ENCODE measurements at regions not wholly inside any gene's neighbourhood (a gene's known extent, or its start where the extent isn't known, plus 50 kb on each side); places are given as distances from the start of the nearest gene placed in this dataset.
"Not testable (repeated sequence)": the region's sequence is repeated elsewhere in the genome, so short reads cannot be mapped to it uniquely, and the experiment has no call there.

- H3K27me3 ChIP-seq (ENCODE audit: low read length): 0 out of 2 replicates have a peak, but pooled peaks cover 3% of the 10 kb centered on the region
Measured at GRCh38 chr5:163162645-163163044, 274.8 kb upstream of the CCNG1 start.

GRCh38 chr5:163163858-163164257 lies 273.5 kb upstream of the CCNG1 start:
- Histone ChIP-seq H3K9me2 (replicated peaks; ENCODE audit: insufficient read depth, low read length) (no peaks in the 10 kb centered on the region), H2AFZ (ENCODE audit: low read depth, low read length, severe bottlenecking) (no peak overlapping the region), H3K9me3 (ENCODE audit: insufficient read depth, low read length) (no peaks in the 10 kb centered on the region), H3K27me3 (ENCODE audit: low read length) (0 out of 2 replicates have a peak, but pooled peaks cover 3% of the 10 kb centered on the region), H3K27ac (ENCODE audit: low read depth, low read length) (no peak overlapping the region), H3K4me2 (ENCODE audit: low read depth, low read length, poor library complexity, severe bottlenecking) (no peak overlapping the region), H4K20me1 (ENCODE audit: low read depth, low read length) (no peaks in the 10 kb centered on the region), H3K36me3 (ENCODE audit: low read length) (no peaks in the 10 kb centered on the region), H3F3A (ENCODE audit: insufficient read depth) (no peaks in the 10 kb centered on the region), H3K9ac (ENCODE audit: low read length) (no peak overlapping the region), H3K79me2 (ENCODE audit: insufficient read depth, low read length) (no peaks in the 10 kb centered on the region), H3K4me3 (ENCODE audit: insufficient read depth, low read length, poor library complexity, severe bottlenecking) (no peak overlapping the region)
- TF ChIP-seq CTCF (IDR thresholded peaks at IDR 0.05; ENCODE audit: insufficient read depth, low read length, poor library complexity, severe bottlenecking) (no peak), EZH2phosphoT487 (conservative IDR thresholded peaks at IDR 0.05; ENCODE audit: low read length) (no peak)

More at GRCh38 chr5:163162645-163163044, 274.8 kb upstream of the CCNG1 start:
- Histone ChIP-seq H2AFZ (ENCODE audit: low read depth, low read length, severe bottlenecking) (no peak overlapping the region), H3K27ac (ENCODE audit: low read depth, low read length) (no peak overlapping the region), H4K20me1 (ENCODE audit: low read depth, low read length) (no peaks in the 10 kb centered on the region), H3K79me2 (ENCODE audit: insufficient read depth, low read length) (no peaks in the 10 kb centered on the region), H3K9ac (ENCODE audit: low read length) (no peak overlapping the region), H3F3A (ENCODE audit: insufficient read depth) (no peaks in the 10 kb centered on the region), H3K36me3 (ENCODE audit: low read length) (no peaks in the 10 kb centered on the region), H3K9me3 (ENCODE audit: insufficient read depth, low read length) (no peaks in the 10 kb centered on the region), H3K4me2 (ENCODE audit: low read depth, low read length, poor library complexity, severe bottlenecking) (no peak overlapping the region), H3K9me2 (replicated peaks; ENCODE audit: insufficient read depth, low read length) (no peaks in the 10 kb centered on the region), H3K4me3 (ENCODE audit: insufficient read depth, low read length, poor library complexity, severe bottlenecking) (no peak overlapping the region)
- no peak for TF ChIP-seq EZH2phosphoT487 (conservative IDR thresholded peaks at IDR 0.05; ENCODE audit: low read length)

GRCh38 chr5:163165277-163165676 lies 272.1 kb upstream of the CCNG1 start:
- H3K4me3 ChIP-seq (ENCODE audit: insufficient read depth, low read length, poor library complexity, severe bottlenecking): no peak overlapping the region
- no peak for TF ChIP-seq CTCF (IDR thresholded peaks at IDR 0.05; ENCODE audit: insufficient read depth, low read length, poor library complexity, severe bottlenecking)
- TF ChIP-seq EZH2phosphoT487 (conservative IDR thresholded peaks at IDR 0.05; ENCODE audit: low read length): no peak
- no peaks in the 10 kb centered on the region for H3K36me3 ChIP-seq (ENCODE audit: low read length)
- no peak overlapping the region for H3K4me2 ChIP-seq (ENCODE audit: low read depth, low read length, poor library complexity, severe bottlenecking)
- 0 out of 2 replicates have a peak, but pooled peaks cover 3% of the 10 kb centered on the region for H3K27me3 ChIP-seq (ENCODE audit: low read length)
- H3K9ac ChIP-seq (ENCODE audit: low read length): no peak overlapping the region
- H3K79me2 ChIP-seq (ENCODE audit: insufficient read depth, low read length): no peaks in the 10 kb centered on the region
- no peaks in the 10 kb centered on the region for H4K20me1 ChIP-seq (ENCODE audit: low read depth, low read length)
- no peaks in the 10 kb centered on the region for H3K9me3 ChIP-seq (ENCODE audit: insufficient read depth, low read length)
- no peak overlapping the region for H3K27ac ChIP-seq (ENCODE audit: low read depth, low read length)
- H3F3A ChIP-seq (ENCODE audit: insufficient read depth): no peaks in the 10 kb centered on the region
- no peaks in the 10 kb centered on the region for H3K9me2 ChIP-seq (replicated peaks; ENCODE audit: insufficient read depth, low read length)
- no peak overlapping the region for H2AFZ ChIP-seq (ENCODE audit: low read depth, low read length, severe bottlenecking)

GRCh38 chr5:163170161-163170560 lies 267.2 kb upstream of the CCNG1 start:
- not testable (repeated sequence) for H3F3A ChIP-seq (ENCODE audit: insufficient read depth); H3K36me3 ChIP-seq (ENCODE audit: low read length); H3K9me3 ChIP-seq (ENCODE audit: insufficient read depth, low read length); H2AFZ ChIP-seq (ENCODE audit: low read depth, low read length, severe bottlenecking); H4K20me1 ChIP-seq (ENCODE audit: low read depth, low read length); H3K4me3 ChIP-seq (ENCODE audit: insufficient read depth, low read length, poor library complexity, severe bottlenecking); H3K9me2 ChIP-seq (replicated peaks; ENCODE audit: insufficient read depth, low read length); H3K9ac ChIP-seq (ENCODE audit: low read length); H3K27ac ChIP-seq (ENCODE audit: low read depth, low read length); H3K4me2 ChIP-seq (ENCODE audit: low read depth, low read length, poor library complexity, severe bottlenecking); H3K79me2 ChIP-seq (ENCODE audit: insufficient read depth, low read length); H3K27me3 ChIP-seq (ENCODE audit: low read length)

Measured in SU-DHL-6 (cell line).